Fibroblast of the aortic adventitia (primary cell): ENCODE measurements at regions not wholly inside any gene's neighbourhood (a gene's known extent, or its start where the extent isn't known, plus 50 kb on each side); places are given as distances from the start of the nearest gene placed in this dataset.
A peak's percentile ranks its signal among the peaks of the same experiment; 100 is the strongest.

Experiments
- DNase-seq: peaks from one replicate; pipeline ENCODE4 v3.0.0-alpha.2; 2010; ENCODE audit warnings: low read depth
- H3K4me3 ChIP-seq: 2 replicates; pipeline ENCODE4 v1.5.1; 2011; ENCODE audit warnings: low read depth, mild to moderate bottlenecking, control low read depth, low read length, moderate library complexity
- TF ChIP-seq, protein P1 (sequence below): IDR thresholded peaks from 2 replicates; pipeline ENCODE4 v1.5.1; 2011; ENCODE audit warnings: mild to moderate bottlenecking, low read length, control low read depth, inconsistent platforms; ENCODE audit not compliant: insufficient read depth

DNA sequence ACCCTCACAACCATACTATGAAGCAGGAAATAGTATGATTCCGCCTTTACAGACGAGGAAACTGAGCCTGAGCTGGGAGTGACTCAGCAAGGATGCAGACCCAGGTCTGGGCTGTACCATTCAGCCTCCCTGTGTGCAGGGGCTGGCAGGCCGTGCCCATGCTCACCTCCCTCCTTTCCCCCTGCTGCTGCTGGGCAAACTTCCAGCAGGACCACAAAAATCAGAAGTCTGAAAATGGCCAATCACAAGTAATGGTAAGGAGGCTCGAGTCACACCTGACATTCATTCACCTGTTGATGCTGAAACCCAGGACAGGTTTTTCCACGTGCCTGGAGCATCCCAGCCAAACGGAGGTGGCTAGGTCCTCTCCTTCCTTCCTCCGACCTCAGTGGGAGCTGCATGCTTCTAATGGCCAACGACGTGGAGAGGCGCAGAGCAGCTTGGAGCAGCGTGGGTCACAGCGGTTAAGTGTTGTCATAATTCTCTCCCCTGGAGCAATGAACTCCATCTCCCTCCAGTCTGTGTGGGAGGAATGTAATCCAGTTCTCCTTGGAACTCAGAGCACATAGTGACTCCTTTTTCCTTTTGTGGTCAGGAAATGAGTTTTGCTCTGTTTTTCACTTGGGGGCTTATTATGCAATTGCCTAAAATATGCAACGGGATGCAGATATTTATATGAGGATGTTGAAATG is 371.7 kb downstream of the BCOR start:
- TF ChIP-seq, protein P1, sequence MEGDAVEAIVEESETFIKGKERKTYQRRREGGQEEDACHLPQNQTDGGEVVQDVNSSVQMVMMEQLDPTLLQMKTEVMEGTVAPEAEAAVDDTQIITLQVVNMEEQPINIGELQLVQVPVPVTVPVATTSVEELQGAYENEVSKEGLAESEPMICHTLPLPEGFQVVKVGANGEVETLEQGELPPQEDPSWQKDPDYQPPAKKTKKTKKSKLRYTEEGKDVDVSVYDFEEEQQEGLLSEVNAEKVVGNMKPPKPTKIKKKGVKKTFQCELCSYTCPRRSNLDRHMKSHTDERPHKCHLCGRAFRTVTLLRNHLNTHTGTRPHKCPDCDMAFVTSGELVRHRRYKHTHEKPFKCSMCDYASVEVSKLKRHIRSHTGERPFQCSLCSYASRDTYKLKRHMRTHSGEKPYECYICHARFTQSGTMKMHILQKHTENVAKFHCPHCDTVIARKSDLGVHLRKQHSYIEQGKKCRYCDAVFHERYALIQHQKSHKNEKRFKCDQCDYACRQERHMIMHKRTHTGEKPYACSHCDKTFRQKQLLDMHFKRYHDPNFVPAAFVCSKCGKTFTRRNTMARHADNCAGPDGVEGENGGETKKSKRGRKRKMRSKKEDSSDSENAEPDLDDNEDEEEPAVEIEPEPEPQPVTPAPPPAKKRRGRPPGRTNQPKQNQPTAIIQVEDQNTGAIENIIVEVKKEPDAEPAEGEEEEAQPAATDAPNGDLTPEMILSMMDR, result no peak
- no peak overlapping the region for H3K4me3 ChIP-seq
- DNase-seq, result peak; percentile 83

GRCh38 chrX:39726771-39727170 is 371.0 kb downstream of the BCOR start:
- no peak overlapping the region for H3K4me3 ChIP-seq
- TF ChIP-seq, protein P1, result no peak
- DNase-seq, result peak; percentile 58

DNA sequence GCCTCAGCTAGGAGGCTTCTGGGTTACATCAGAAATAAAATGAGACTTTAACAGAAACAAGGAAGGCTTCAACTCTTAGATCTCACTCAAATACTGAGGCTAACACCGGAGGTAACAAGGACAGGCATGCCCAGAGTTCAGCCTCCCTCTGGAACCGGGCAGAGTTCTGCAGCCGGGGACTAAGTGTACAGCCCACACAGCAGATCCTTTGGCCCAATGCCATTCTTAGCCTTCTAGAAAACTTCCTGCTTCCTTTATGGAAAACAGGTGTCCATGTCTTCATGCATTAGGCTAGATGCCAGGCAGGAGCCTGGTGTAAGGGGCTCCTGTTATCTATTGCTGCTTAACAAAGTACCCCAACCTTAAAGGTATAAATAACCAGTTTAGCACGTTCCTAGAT is 369.7 kb downstream of the BCOR start:
- peak; percentile 38 for DNase-seq
- no peak overlapping the region for H3K4me3 ChIP-seq
- TF ChIP-seq, protein P1, result no peak

DNA sequence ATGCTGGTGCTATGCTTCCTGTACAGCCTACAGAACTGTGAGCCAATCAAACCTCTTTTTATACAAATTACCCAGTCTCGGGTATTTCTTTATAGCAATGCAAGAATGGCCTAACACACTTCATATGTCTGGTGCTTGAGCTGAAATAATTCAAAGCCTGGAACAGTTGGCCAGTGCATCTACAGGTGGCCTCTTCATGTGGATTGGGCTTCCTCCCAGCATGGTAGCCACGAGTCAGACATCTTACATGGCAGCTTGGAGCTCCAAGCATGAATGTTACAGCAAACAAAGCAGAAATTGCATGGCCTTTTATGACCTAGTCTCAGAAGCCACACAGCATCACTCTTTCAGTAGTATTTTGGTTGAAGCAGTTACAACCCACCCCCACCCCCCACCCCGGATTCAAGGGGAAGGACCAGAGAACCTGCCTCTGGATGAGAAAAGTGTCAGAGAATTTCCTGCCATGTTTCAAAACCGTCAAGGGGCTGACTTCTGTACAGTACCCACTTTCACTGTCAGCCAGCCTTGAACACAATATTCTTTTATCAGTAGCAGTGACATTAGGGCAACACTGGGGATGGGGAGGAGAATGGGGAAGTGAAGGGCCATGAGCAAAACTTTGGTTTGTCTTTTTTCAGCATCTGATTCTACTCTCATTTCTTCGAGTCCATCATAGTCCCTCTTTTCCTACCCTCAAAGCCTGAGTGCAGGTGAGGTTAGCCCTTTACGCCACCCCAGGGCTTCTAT is 368.7 kb downstream of the BCOR start:
- TF ChIP-seq, protein P1, result no peak
- no peak overlapping the region for H3K4me3 ChIP-seq
- no peak for DNase-seq

- H3K4me3 ChIP-seq, result no peak overlapping the region
- no peak for DNase-seq
- TF ChIP-seq, protein P1, result no peak
Measured at GRCh38 chrX:39729981-39730661, 367.6 kb downstream of the BCOR start.

DNA sequence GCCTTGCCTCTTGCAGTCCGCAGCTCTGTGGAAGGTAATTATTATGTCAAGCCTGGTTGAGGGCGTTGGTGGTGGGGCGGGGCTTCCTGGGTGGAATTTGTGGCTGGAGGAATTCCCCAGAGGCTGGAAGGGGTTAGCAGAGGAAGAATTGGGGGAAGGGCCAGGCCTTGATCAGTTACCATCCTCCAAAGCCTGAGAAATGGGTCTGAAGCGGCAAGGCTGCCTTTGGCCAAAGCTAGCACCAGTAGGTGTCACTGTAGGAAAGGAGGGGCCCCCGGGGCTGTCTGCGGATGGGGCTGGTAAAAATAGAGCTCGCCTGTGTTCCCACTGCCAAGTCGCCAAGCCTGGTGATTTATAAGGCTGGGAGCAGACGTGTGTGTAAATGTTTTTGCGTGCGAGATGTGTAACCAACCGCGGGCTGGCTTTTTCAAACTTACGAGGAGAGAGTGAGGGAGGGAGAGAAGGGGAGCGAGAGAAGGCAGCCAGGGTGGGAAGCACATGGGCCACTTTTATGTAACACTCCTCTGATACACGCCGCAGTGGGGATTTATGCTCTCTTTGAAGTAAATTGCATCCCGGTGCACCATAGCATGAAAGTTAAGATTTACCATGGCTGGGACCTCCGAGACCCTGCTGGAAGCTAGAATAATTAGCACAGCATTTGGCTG is 367.0 kb downstream of the BCOR start:
- TF ChIP-seq, protein P1, result peak; percentile 59
- no peak overlapping the region for H3K4me3 ChIP-seq
- peak; percentile 93 for DNase-seq
